AG04449 (cell line): ENCODE measurements at regions not wholly inside any gene's neighbourhood (a gene's known extent, or its start where the extent isn't known, plus 50 kb on each side); places are given as distances from the start of the nearest gene placed in this dataset.
A peak's percentile ranks its signal among the peaks of the same experiment; 100 is the strongest.
"Not testable (repeated sequence)": the region's sequence is repeated elsewhere in the genome, so short reads cannot be mapped to it uniquely, and the experiment has no call there.

ENCODE experiments used
- CTCF ChIA-PET: fragments of 350-600 bp; formaldehyde crosslinking; extraction: SDS; loops from one replicate; lab custom pipeline; 2021; ENCODE audit warnings: antibody characterized with exemption; lab: Yijun Ruan, JAX
- POLR2A ChIA-PET: fragments of 400-600, 350-600 bp; formaldehyde crosslinking; extraction: SDS; loops from one replicate; lab custom pipeline; 2020; ENCODE audit warnings: antibody characterized with exemption, inconsistent platforms; lab: Yijun Ruan, JAX
- DNase-seq: peaks from one replicate; pipeline ENCODE4 v3.0.0-alpha.2; 2010; ENCODE audit warnings: low read depth, low spot score
- H3K4me3 ChIP-seq: 2 replicates; pipeline ENCODE4 v1.5.1; 2011; ENCODE audit warnings: low read depth, mild to moderate bottlenecking, control low read depth, low read length
- CTCF ChIP-seq: IDR thresholded peaks from one replicate; pipeline ENCODE4 v1.5.1; 2011; ENCODE audit warnings: mild to moderate bottlenecking, moderate library complexity, low read length, control low read depth, inconsistent platforms; ENCODE audit not compliant: insufficient read depth; ENCODE audit errors: missing control alignments

DNA sequence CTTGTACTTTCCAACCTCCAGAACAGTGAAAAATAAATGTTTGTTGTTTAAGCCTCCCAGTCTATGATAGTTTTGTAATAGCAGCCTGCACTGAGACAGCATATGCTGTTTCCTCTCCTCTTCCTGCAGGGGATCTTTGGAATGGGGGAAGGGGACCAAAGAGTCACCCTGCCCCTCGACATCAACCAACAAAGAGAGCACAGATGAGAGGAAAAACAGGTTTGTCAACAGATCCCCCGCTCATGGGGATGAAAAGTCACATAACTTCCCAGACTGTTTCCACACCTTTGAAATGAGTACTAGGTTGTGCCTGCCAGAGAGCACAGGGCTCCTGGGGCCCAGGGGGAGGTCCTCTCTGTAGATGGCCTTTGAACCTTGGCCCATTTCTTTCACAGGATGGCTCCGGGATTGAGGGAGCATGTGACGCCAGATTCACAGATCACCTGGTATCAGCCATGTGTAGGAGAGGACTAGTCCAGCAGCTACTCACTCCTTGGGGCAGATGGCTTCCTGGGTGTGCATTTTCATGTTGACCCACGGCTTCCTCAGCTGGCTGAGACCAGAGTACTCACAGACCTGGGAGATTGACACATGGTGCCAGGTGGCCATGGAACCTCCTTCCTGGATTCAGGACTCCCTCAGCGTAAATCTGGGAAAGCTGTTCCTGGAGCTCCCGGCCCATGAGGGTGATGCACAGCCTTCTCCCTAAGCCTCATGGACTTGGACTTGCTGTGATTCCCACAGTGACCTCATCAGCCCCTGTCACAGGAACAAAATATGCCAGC, 125.6 kb downstream of the CXCL12 start:
- no peak for DNase-seq
- POLR2A ChIA-PET, result no interaction called here
- TF ChIP-seq CTCF, result no peak
- no peak overlapping the region for H3K4me3 ChIP-seq
- CTCF ChIA-PET, result interaction anchor here (1.2 kb wide), 1 partner anchor 51 kb away, joined by 4 read pairs; no protein-coding TSS in a partner anchor

GRCh38 chr10:44258460-44259089, 126.3 kb downstream of the CXCL12 start:
- H3K4me3 ChIP-seq, result no peak overlapping the region
- no peak for DNase-seq
- TF ChIP-seq CTCF, result no peak
- ChIA-PET CTCF (no interaction called here), POLR2A (no interaction called here)

DNA sequence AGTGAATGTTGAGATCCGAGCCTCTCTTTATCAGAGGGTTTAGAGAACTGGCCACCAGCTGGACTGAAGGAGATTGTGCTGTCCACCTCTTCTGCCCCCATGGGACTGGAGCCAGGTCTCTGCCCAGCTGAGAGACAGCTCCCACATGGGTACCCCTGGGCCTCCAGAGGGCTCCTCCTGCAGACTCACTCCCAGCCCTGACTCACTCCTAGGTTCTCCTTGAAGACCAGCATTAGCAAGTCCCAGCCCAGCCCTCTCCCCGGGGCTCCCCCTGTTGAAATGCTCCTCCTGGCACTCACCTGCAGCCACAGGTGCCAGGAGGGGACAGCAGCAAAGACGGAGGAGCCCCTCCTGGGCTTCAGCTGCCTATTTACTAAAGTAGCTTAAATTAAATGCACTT, 126.9 kb downstream of the CXCL12 start:
- H3K4me3 ChIP-seq, result no peak overlapping the region
- ChIA-PET CTCF (no interaction called here), POLR2A (no interaction called here)
- DNase-seq, result no peak
- no peak for TF ChIP-seq CTCF

DNA sequence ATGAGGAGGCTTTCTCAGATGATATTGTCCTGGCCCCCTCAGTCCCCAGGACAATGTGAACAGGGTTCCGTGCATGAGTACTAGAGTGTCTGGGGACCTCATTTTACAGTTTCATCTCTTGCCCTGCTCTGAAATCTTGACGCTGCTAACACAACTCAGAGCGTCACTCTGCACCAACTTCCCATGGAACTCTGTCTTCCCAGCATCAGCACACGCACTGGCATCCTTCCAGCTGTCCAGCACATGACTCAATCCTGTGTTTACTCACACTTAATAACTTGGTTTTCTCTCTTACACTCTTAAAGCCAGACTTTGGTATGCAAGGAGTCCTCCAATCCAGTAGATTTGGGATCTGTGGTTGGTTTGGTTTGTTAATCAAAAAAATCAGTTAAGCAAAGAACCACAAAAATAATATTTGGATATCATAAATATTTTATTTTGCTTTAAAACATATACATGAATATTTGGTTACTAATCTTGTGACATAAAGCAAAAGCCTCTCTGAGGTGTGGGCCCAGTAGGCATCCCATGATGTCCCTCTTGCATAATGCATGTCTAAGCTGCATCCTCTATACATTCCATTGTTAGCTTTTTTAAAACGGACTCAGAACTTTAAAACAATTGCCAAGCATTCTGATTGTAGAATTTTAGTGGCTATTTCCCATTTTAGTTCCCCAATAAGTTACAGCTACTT, 131.0 kb downstream of the CXCL12 start:
- H3K4me3 ChIP-seq, result no peak overlapping the region
- DNase-seq, result peak; percentile 72
- POLR2A ChIA-PET, result no interaction called here
- no peak for TF ChIP-seq CTCF
- CTCF ChIA-PET, result interaction anchor here (1.0 to 1.7 kb wide), 2 partner anchors 10 to 562 kb away, joined by 3 to 4 read pairs; no protein-coding TSS in a partner anchor

GRCh38 chr10:44252631-44253030, 132.3 kb downstream of the CXCL12 start:
- POLR2A ChIA-PET, DNase-seq, CTCF ChIA-PET, H3K4me3 ChIP-seq: not testable (repeated sequence)

DNA sequence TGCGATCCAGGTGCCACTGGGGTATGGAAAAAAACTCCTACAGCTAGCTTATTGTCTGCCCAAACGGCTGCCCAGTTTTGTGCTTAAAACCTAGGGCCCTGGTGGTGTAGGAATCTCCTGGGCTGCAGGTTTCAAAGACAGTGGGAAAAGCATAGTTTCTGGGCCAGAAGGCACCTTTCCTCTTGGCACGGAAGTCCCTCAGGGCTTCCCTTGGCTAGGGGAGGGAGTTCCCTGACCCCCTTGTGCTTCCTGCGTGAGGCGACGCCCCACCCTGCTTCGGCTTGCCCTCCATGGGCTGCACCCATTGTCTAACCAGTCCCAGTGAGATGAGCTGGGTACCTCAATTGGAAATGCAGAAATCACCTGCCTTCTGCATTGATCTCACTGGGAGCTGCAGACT, 135.0 kb downstream of the CXCL12 start:
- CTCF ChIA-PET, POLR2A ChIA-PET, DNase-seq, H3K4me3 ChIP-seq: not testable (repeated sequence)

- ChIA-PET POLR2A (no interaction called here), CTCF (no interaction called here)
- no peak for TF ChIP-seq CTCF
- no peak overlapping the region for H3K4me3 ChIP-seq
- DNase-seq, result no peak
Measured at GRCh38 chr10:44249490-44249889, 135.4 kb downstream of the CXCL12 start.

DNA sequence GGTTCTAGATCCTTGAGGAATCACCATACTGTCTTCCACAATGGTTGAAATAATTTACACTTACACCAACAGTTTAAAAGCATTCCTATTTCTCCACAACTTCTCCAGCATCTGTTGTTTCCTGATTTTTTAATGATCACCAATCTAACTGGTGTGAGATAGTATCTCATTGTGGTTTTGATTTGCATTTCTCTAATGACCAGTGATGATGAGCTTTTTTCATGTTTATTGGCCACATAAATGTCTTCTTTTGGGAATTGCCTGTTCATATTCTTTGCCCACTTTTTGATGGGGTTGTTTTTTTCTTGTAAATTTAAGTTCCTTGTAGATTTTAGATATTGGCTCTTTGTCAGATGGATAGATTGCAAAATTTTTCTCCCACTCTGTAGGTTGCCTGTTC, 138.2 kb downstream of the CXCL12 start:
- POLR2A ChIA-PET, DNase-seq, H3K4me3 ChIP-seq, CTCF ChIA-PET: not testable (repeated sequence)

- POLR2A ChIA-PET, CTCF ChIA-PET, H3K4me3 ChIP-seq, DNase-seq: not testable (repeated sequence)
Measured at GRCh38 chr10:44246287-44246686, 138.6 kb downstream of the CXCL12 start.
